ENCODE measurements at regions not wholly inside any gene's neighbourhood (a gene's known extent, or its start where the extent isn't known, plus 50 kb on each side); places are given as distances from the start of the nearest gene placed in this dataset.
A peak's percentile ranks its signal among the peaks of the same experiment; 100 is the strongest.
"Not testable (repeated sequence)": the region's sequence is repeated elsewhere in the genome, so short reads cannot be mapped to it uniquely, and the experiment has no call there.

DNA sequence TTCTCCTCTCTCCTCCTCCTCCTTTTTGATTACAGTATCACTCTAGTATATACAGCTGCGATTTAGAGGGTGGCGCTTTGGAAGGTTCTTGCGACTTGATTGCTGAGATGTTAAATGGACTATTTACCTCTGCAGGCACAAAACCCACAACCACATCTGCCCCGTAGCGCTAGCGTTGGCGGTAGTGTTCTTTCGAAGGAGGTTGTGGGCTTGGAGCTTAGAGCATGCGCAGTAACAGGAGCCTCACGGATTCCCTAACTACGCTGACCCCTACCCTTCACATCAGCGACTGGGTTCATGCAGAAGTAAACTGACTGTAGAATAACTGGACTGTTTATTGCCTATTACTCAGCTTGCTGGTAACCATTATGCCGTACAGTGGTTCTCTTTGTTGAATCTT, 58.0 kb downstream of the CGGBP1 start:
- DNase-seq: peak; percentile 45

DNA sequence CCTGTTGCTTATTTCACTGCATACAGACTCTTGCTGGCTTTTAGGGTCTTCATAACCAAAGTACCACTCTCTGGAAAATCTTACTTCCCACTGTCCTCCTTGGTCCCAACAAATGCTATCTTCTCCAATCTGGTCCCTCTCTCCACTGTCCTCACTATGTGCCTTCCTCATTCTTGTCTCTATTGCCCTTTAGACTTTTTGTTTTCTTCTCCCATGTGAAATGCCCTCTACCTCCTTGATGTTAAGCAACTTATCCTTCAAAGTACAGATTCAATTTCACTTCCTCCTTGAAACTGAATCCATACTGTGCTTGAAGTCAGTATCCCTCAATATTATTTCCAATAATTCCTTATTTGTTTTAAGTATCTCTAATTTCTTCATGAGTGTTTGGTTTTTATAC, 60.8 kb downstream of the CGGBP1 start:
- DNase-seq: no peak

DNA sequence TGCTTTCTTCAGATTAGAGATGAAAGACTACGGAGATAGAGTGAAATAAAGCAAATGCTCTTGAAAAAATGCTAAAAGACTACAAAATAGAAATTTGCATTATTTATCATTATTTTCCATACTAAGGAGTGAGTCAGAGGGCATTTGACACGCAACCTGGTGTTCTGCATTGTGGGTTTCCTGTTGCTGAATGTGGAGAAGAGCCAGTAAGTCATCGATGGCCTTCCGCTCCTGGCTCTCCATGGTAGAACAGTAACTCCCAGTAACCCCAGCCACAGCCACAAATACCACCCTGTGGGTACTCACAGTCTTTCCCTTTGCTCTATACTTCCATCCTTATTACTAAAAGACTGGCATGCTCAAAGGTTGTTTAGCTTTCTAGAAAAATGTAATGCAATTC, 61.5 kb downstream of the CGGBP1 start:
- DNase-seq: no peak

DNA sequence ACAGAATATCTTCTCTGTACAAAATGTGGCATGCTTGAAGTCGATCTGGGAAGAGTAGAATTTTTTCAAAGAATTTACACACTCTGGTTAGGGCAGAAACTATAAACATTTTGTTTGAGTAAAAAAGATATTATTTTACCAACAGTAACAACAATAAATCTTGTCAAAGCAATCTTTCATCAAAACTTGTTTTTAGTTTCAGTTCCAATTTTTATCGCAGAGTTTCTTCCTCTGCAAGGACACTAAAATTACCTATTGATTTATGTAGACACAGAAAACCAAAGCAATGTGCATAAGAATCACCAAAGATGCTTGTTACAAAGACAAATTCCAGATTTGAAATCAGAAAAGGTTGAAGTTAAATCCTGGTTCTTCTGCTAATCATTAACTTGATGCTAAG, 61.9 kb downstream of the CGGBP1 start:
- no peak for DNase-seq

DNA sequence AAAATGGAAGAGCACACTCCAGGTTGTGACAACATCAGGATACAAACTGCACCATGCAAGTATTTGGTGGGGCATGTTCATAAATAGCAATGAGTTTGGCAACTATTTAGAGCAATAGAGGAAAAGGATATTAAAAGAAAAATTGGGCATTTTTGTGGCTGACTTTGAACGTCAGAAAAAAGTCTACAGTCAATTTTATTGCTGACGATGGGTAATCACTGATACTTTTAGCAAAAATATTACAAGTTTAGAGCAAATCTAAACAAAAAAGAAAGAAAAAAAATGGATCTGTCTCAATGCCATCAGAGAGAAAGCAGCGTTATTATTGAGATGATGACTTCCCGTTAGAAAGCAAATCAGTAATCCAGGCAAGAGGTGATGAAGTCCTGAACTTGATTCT, 65.2 kb downstream of the CGGBP1 start:
- DNase-seq: no peak

DNA sequence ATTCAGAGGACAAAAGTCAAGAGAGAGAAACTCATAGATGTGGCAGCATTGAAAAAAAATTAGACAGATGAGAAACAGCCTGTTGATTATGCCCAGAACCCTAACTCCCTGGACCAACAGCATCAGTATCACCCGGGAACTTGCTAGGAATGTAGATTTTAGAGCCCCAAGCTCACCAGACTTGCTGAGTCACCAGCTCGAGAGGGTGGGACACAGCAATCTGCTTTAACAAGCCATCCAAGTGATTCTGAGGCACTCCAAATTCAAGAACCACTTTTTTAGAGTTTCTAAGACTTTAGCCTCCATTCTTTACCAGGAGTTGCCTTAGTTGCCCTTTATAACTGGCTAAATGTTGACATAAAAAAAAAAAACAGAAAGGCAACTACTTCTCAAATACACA, 70.9 kb downstream of the CGGBP1 start:
- no peak for DNase-seq

DNA sequence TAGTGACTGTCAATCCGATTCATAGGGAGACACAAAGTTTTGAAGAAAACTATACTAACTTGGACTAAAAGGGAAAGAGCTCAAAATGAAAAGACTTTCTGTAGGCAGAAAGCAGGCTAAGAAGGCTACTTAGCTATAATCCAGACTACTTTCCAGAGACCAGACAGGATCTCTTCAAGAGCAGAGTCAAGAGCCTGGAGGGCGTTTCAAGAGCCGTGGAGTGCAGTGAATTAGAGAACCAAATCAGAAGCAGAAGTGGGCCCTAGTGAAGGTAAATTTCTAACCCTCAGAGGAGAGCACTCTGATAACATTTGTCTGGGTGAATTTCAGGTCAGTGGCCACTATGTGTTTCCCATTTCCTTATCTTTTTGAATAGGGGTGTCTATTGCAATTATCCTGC, 76.4 kb downstream of the CGGBP1 start:
- no peak for DNase-seq

DNA sequence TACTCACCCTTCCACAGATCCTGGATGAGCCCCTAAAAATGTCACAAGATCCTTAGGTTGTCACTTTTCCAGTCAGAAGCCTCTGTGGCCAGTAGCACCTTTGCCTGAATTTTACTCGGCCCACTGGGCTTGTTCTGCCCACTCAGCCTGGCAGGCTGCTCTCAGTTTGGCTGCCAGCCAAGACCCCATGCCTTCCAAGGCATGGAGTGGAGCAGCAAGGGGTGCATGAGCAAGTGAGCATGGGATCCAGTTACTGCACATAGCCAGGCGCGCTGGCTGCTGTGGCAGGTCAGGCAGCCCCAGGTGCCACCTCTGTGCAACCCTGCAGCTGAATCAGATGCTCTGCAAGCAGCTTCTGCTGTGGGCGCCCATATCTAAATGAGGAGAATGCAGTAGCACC, 79.3 kb downstream of the CGGBP1 start:
- DNase-seq: no peak

DNA sequence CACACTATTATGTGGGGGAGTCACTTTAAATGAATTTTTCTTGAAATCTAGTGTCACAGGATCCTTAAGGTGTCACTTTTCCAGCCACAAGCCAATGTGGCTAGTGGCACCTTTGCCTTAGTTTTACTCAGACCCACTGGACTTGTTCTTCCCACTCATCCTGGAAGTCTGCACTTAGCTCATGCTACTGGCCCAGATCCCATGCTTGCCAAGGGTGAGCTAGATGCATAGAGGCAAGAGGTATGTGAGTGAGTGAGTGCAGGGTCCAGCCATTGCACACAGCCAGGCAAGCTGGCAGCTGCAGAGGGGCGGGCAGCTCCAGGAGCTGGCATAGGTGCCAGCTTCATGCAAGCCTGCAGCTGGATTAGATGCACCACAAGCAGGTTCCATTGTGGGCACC, 81.0 kb downstream of the CGGBP1 start:
- DNase-seq: no peak

DNA sequence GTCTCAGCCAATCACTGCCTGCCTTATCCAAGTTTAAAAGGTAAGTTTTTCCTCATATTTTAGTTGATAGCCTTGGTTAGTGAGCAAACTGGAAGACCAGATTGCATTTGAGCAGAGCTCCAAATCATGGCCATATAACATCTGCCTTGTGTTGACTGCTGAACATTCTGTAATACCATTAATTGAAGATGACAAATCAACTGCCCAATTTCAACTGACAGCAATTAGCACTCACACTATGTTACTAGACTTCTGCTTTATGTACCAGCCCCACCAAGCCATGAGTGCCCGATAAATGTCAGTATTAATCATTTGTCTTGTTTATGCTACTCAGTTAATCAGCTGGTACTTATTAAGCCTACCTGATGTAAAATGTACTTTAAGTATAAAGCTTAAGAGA, 83.1 kb downstream of the CGGBP1 start:
- no peak for DNase-seq

DNA sequence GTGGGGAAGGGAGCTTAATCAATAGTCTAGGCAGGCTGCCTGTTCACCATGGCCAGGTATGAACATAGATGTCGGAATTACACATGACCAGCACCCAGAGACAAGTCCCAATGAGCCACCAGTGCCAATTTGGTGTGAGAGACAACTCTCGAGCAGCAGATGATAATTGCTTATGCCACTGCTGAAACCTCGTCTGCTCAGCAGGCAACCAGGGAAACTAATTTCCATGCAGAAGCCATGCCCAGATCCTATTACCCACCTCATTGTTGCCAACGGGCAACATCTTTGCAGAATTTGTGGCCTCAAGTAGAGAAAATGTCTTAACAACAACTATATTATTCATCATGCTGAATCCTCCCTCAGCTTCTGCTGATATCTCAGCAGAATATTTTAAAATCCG, 84.9 kb downstream of the CGGBP1 start:
- no peak for DNase-seq

DNA sequence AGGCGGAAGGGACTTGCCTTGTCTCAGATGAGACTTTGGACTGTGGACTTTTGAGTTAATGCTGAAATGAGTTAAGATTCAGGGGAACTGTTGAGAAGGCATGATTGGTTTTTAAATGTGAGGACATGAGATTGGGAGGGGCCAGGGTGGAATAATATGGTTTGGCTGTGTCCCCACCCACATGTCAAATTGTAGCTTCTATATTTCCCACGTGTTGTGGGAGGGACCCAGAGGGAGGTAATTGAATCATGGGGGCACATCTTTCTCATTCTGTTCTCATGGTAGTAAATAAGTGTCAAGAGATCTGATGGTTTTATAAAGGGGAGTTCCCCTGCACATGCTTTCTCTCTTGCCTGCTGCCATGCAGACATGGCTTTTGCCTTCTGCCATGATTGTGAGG, 89.2 kb downstream of the CGGBP1 start:
- DNase-seq: no peak

DNA sequence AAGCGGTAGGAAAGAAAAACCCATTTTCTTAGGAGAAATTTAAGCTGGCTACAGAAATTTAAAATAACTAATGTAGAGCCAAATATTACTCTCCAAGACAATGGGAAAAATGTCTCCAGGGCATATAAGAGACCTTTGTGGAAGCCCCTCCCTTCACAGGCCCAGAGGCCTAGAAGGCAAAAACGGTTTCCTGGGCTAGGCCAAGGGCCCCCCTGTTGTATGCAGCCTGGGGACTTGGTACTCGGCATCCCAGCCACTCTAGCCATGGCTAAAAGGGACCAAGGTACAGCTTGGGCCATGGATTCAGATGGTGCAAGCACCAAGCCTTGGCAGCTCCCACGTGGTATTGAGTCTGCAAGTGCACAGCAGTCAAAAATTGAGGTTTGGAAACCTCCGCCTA, 90.1 kb downstream of the CGGBP1 start:
- DNase-seq: no peak

DNA sequence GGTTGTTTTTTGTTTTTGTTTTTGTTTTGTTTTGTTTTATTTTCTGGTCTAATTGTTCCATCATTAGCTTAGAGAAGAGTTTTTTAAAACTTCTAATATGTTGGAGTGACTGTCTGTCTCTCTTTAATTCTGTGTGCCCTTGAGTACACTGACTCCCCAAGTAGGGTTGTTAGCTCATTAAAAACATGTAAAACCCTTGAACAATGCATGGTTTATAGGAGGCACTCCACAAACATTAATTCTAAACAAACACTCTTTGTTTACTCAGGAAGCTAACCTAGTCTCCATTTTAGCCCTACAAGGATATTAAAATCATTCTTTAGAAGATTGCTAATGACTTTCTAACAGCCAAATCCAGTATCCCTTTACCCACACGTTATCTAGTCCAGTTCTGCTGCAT, 100.5 kb downstream of the CGGBP1 start:
- DNase-seq: no peak

DNA sequence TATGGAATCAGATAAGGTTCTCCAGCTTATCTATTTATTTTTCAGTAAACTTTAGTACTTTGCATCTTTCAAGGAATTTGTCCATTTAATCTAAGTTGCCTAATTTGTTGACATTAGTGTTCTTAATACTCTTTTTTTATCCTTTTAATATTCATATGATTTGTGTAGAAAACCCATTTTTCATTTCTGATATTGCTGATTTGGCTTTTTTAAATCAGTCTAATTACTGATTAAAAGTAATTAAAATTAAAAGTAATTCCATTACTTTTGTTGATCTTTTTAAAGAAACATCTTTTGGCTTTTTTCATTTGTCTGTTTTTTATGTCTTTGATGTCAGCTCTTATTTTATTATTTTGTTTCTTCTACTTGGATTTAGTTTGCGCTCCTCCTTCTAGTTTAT, 101.2 kb downstream of the CGGBP1 start:
- DNase-seq: no peak

DNA sequence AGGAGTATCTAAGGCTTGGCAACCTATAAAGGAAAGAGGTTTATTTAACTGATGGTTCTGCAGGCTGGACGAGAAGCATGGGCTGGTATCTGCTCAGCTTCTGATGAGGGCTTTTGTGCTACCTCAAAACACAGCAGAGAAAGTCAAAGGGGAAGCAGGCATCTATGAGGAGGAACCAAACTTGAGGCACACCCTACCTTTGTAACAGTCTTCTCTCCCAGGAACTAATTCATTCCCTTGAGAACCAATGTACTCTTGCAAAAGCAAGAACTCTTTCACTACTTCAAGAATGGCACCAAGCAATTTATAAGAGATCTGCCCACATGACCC, 109.0 kb downstream of the CGGBP1 start:
- DNase-seq: no peak

DNA sequence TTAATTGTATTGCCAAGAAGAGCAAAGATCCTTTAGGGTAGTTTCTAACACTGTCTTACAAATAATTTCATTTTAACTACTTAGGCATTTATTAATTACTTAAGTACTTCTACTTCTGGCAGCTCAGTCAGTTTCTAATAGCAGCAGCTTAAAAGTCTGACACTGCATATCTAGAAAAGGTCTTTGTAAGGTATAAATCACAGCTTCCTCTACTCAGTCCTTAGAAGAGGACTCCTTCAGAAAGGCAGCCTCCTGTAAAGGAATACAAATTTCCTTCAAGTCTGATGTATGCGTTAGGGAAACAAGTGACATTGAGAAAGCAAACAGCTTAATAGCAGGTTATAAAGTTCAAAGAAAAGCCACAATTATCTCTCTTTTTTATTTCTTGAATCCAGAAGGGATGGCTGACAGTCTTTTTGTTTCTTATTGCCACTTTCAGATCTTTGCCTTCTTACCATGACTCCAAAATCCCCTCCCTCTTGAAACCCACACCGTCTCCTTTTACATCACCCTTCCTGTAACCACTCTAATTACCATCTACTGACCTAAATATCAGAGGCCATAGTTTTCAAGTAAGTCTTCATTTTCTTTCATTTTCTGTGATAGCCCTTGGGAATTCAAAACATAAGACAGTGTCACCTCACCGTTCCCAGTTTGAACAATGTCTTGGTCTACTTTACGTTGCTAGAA, 109.5 kb downstream of the CGGBP1 start:
- DNase-seq: no peak

DNA sequence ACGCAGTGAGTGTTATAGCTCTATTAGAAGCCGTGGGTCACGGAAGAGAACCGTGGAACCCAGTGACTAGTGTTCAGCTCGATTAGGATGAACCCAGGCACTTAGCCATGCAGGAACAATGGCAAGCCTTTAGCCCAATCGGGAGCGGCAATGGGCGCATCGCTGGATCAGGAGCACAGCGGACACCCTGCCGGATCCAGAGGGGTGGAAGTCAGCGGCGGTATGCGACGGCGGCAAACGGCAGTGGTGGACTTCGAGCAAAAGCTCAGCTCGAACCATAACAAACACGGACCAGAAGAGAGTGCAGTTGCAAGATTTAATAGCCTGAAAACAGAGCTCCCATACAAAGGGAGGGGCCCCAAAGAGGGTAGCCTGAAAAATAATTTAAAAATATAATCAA, 112.8 kb downstream of the CGGBP1 start:
- not testable (repeated sequence) for DNase-seq

DNA sequence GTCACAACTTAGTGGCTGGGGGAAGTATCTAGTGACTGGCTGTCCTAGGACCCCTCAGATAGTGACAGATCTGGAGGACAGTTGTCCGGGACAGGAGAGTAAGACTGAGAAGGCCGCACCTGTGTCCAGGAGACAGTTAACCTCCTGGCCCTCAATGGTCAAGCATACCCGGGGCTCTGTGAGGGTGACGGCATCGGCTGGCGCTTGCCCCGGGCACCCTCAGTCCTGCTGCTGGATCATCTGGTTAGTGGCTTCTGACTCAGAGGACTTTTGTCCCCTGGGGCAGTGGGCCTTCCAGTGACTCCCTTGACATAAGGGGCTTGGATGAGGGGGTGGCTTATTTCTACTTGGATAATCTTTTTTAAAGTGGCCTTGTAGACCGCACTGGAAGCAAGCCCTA, 116.5 kb downstream of the CGGBP1 start:
- DNase-seq: not testable (repeated sequence)

DNA sequence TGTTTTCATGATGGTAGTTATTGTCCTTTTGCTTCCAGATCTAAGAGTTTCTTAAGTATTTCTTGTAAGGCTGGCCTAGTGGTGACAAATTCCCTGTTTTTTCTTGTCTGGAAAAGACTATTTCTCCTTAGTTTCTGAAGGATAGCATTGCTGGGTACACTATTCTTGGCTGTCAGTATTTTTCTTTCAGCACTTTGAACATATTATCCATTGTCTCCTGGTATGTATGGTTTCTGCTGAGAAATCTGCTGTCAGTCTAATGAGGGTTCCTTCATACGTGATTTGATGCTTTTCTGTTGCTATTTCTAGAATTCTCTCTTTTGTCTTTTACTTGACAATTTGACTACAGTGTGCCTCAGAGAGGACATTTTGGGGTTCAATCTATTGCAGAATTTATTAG, 134.3 kb downstream of the CGGBP1 start:
- no peak for DNase-seq

DNA sequence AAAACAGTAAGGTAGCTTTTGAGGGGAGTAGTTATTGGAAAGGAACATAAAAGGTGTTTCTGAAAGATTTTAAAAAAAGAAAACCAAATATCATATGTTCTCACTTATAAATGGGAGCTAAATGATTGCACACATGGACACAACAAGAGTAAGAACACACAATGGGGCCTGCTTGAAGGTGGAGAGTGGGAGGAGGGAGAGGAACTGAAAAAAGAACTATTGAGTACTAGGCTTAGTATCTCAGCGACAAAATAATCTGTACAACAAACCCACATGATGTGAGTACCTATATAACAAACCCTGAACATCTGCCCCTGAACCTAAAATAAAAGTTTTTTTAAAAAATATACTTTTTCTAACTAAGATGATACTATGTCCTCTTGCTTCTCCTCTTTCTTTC, 138.3 kb downstream of the CGGBP1 start:
- no peak for DNase-seq

DNA sequence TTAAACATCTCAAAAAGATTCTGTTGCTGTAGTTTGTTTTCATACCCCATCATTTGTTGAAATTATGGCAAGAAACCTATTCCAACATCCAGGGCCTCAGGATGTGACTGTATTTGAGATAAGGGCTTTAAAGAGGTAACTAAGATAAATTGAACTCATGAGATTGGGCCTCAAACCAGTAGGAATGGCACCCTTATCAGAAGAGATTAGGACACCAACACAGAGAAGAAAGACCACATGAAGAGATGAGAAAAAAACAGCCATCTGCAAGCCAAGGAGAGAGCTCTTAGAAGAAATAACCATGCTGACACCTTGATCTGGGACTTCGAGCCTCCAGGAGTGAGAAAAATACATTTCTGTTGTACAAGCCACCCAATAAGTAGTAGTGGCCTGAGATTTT, 157.7 kb downstream of the CGGBP1 start:
- no peak for DNase-seq

DNA sequence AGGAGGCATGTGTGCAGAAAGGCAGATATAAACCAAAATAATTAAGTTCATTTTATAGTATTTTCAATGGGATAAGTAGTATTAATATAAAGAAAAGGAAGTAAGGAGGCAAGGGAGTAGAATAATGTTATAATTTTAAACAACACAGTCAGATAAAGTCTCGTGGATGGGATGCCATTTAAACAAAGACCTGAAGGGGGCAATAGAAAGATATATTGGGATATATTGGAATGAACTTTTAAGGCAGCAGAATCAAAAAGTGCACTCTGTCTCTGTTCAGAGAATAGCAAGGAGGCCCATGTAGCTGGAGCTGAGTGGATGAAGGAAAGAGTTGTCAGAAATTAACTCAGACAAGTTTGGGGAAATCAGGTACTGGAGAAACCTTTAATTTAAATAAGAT, 158.7 kb downstream of the CGGBP1 start:
- peak; percentile 3 for DNase-seq

DNA sequence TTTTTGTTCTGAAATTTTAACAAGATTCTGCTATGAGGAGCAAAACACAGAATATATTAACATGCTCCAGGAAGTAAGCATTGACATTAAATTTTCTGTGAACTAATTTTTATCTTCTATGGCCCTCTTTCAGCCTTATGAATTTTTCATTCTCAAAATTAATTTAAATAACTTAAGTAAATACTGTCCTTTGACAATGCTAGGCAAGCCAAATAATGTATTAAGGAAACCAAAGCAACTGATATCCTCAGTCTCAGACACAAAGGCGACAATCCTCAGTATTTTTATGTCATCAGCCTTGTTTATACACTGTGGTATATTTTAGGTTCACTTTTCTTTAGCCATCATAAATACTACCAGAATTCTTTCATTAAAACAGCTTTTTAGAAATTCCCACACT, 159.8 kb downstream of the CGGBP1 start:
- no peak for DNase-seq

DNA sequence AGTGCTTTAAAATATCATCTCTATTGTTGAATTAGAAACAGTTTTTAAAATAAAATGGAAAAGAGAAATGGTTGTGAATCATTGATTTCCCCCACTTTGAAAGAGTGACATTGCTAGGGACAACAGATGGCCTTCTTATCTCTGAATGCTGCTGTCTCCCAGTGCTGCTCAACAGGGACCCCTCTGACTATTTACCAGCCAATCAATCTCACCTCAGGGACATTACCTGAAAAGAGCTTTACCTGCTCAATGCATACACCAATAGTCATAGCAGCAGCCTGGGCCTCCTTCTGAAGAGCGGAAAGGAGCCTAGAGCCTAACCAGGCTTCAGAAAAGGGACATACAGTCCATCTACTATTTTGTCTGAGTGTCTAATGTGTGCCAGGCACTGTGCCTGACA, 162.8 kb downstream of the CGGBP1 start:
- DNase-seq: no peak

DNA sequence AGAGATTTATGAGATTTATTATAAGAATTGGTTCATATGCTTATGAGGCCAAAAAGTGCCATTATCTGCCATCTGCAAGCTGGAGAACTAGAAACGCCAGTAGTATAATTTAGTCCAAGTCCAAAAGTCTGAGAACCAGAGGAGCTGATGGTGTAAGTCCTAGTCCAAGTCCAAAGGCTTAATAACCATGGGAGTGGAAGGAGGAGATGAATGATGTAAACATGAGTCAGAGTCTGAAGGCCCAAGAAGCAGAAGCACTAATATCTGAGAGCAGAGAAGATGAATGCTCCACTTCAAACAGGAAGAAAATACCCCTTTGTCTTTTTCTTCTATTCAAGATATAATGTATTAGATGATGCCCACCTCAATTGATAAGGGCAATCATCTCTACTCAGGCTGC, 185.7 kb downstream of the CGGBP1 start:
- DNase-seq: no peak

Measured in RPMI8226 (cell line).